Fibroblast of mammary gland (primary cell): ENCODE measurements at regions not wholly inside any gene's neighbourhood (a gene's known extent, or its start where the extent isn't known, plus 50 kb on each side); places are given as distances from the start of the nearest gene placed in this dataset.

ENCODE experiments used
- DNase-seq: peaks from one replicate; pipeline ENCODE4 v3.0.0-alpha.2; 2010; ENCODE audit warnings: low read depth
- H3K4me3 ChIP-seq: 2 replicates; pipeline ENCODE4 v1.5.1; 2011; ENCODE audit warnings: low read depth, mild to moderate bottlenecking, low read length, moderate library complexity; ENCODE audit not compliant: control insufficient read depth
- CTCF ChIP-seq: conservative IDR thresholded peaks from 2 replicates; pipeline ENCODE4 v1.5.1; 2011; ENCODE audit warnings: low read depth, low read length, inconsistent platforms; ENCODE audit not compliant: control insufficient read depth, insufficient read depth

DNA sequence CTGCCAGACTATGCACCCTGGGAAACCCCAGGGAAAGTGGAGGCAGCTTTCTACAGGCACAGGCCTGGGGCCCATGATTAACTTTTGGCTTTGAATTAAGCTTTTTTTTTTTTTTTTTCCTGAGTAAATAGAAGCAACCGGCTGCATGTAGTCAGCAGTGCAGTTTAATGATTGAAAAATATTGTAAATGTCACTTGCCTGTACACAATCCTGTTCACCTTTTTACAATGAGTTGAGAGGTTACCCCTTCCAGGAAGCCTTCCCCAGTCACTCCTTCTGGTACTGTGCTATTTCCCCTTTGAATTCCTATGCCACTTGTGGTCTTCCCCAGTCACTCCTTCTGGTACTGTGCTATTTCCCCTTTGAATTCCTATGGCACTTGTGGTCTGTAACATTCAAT, 475.6 kb downstream of the TDRD15 start:
- no peak overlapping the region for H3K4me3 ChIP-seq
- TF ChIP-seq CTCF: no peak
- no peak for DNase-seq

GRCh38 chr2:21602789-21603188, 479.0 kb downstream of the TDRD15 start:
- DNase-seq: no peak
- no peak for TF ChIP-seq CTCF
- no peak overlapping the region for H3K4me3 ChIP-seq

DNA sequence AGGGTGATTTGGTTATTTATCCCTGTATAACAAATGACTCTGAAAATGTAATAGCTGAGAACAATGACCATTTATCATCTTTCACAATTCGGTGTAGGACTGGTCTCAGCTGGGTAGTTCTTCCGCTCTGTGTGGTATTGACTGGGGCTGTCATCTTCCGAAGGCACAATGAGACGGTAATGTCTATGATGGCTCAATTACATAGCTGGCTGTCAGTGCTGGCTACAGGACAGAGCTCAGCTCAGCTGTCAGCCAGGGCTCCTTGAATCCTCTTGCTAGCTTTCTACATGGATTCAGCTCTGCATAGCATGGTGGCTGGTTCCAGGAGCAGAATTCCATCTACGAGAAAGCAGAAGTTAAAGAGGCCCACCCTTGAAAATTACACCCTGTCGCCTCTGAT, 483.8 kb downstream of the TDRD15 start:
- no peak overlapping the region for H3K4me3 ChIP-seq
- no peak for DNase-seq
- TF ChIP-seq CTCF: no peak

- no peak for DNase-seq
- TF ChIP-seq CTCF: no peak
- no peak overlapping the region for H3K4me3 ChIP-seq
Observed at GRCh38 chr2:21610304-21610703, 486.5 kb downstream of the TDRD15 start.

GRCh38 chr2:21617885-21618434, 494.2 kb downstream of the TDRD15 start:
- TF ChIP-seq CTCF: no peak
- no peak overlapping the region for H3K4me3 ChIP-seq
- no peak for DNase-seq

DNA sequence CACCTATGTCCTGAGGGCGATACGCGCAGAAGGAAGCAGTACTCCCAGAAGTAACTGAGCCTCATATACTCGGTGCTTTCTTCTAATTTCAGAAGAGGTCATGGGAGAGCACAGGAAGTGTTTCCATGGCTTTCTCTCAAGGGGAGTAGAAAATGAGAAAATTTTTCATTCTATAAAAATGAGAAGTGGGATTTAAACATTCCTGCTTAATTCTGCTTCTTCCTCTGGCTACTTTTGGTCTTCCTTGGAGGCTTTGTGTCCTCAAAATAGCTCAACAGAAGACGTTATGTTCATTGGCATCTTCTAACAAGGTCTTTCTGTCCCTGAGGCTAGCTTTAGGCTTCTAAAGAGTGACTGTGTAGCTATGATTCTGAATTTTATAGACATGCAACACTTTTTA, 497.0 kb downstream of the TDRD15 start:
- no peak overlapping the region for H3K4me3 ChIP-seq
- no peak for DNase-seq
- no peak for TF ChIP-seq CTCF

DNA sequence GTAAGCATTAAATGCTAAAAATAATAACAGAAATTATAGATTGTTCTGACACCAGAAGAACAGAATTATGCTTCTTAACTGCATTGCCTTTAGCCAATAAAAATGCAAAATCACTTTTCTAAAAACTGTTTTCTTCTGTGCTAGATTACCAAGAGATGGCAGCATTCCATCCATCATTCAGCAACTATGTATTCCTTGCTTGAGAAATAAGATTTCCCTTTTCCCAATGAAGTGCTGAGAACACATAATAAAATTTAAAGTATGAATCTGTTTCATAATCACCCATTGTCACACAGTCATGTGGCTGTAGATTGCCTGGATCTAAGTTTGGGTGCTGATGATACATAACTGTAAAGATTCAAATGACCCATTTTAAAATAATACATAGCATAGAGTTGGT, 504.2 kb downstream of the TDRD15 start:
- no peak overlapping the region for H3K4me3 ChIP-seq
- no peak for TF ChIP-seq CTCF
- no peak for DNase-seq
